ENCODE measurements at regions not wholly inside any gene's neighbourhood (a gene's known extent, or its start where the extent isn't known, plus 50 kb on each side); places are given as distances from the start of the nearest gene placed in this dataset.
"Not testable (repeated sequence)": the region's sequence is repeated elsewhere in the genome, so short reads cannot be mapped to it uniquely, and the experiment has no call there.

DNA sequence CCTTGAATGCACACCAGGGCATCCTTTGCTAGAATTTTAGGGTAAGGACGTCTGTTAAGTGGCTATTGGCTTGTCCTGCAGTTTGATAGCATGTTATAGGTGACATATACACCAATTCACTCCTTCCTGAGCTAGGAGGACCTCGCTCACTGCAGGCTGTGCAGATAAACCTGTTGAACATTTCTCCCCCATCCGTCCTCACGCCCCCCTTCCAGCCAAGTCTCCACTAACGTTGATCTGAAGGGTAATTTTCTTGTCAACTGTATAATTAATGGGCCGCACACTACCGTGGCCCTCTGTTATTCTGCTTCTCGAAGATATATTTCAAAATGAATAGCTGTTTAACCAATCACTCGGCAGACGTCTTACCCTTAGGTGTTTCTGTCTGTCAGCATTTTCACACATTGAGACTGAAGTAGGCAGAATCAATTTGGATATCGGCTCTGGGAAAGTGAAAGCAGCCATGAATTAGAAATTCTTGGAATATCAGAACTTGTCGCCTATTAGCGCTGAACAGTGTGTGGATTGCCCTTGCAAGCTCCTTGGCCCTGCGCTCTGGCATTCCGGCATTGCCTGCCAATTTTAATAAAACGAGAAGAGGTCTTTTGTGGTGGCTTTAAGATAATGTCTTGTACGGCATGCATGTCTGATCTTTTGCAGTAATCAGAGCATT is 905.3 kb downstream of the TYW1 start:
- Histone ChIP-seq H3K27ac (no peak overlapping the region), H3K4me3 (peak overlapping the region; percentile 25), H3K27me3 (replicated peaks; ENCODE audit: insufficient read depth) (no peaks in the 10 kb centered on the region), H3K9me3 (no peaks in the 10 kb centered on the region), H3K4me1 (ENCODE audit: control insufficient read depth in 1 of 2, low read depth in 2 of 2) (no peaks in the 10 kb centered on the region), H3K36me3 (no peaks in the 10 kb centered on the region)
- TF ChIP-seq, protein P1, sequence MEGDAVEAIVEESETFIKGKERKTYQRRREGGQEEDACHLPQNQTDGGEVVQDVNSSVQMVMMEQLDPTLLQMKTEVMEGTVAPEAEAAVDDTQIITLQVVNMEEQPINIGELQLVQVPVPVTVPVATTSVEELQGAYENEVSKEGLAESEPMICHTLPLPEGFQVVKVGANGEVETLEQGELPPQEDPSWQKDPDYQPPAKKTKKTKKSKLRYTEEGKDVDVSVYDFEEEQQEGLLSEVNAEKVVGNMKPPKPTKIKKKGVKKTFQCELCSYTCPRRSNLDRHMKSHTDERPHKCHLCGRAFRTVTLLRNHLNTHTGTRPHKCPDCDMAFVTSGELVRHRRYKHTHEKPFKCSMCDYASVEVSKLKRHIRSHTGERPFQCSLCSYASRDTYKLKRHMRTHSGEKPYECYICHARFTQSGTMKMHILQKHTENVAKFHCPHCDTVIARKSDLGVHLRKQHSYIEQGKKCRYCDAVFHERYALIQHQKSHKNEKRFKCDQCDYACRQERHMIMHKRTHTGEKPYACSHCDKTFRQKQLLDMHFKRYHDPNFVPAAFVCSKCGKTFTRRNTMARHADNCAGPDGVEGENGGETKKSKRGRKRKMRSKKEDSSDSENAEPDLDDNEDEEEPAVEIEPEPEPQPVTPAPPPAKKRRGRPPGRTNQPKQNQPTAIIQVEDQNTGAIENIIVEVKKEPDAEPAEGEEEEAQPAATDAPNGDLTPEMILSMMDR (IDR thresholded peaks at IDR 0.05) = no peak
- ATAC-seq (ENCODE audit: insufficient number of reproducible peaks, low FRiP score, low read depth) = no peak
- no peak for DNase-seq (ENCODE audit: low spot score)

DNA sequence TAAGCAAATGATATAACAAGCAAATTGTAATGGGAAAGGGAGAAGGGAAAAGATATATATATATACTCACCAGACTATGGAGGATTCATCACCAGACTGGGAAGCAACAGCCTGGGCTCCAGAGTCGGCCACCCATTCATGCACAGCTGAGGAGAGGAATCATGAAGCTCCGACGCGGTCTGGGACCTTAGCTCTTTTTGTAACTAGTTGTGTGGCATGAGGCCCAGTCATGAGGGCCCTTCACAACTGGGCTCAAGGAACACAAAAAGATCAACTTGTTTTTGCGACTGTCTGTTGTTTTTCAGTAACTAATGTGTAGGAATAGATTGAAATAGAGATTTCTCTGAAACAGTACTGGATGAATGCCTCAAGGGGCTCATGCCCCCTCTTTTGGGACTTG is 911.2 kb downstream of the TYW1 start:
- H3K4me3 ChIP-seq = no peak overlapping the region
- no peak overlapping the region for H3K27ac ChIP-seq
- no peak for DNase-seq (ENCODE audit: low spot score)
- TF ChIP-seq, protein P1 (IDR thresholded peaks at IDR 0.05) = no peak
- no peaks in the 10 kb centered on the region for H3K36me3 ChIP-seq
- no peak for ATAC-seq (ENCODE audit: insufficient number of reproducible peaks, low FRiP score, low read depth)
- H3K4me1 ChIP-seq (ENCODE audit: control insufficient read depth in 1 of 2, low read depth in 2 of 2) = no peaks in the 10 kb centered on the region
- no peaks in the 10 kb centered on the region for H3K9me3 ChIP-seq
- H3K27me3 ChIP-seq (replicated peaks; ENCODE audit: insufficient read depth) = no peaks in the 10 kb centered on the region

DNA sequence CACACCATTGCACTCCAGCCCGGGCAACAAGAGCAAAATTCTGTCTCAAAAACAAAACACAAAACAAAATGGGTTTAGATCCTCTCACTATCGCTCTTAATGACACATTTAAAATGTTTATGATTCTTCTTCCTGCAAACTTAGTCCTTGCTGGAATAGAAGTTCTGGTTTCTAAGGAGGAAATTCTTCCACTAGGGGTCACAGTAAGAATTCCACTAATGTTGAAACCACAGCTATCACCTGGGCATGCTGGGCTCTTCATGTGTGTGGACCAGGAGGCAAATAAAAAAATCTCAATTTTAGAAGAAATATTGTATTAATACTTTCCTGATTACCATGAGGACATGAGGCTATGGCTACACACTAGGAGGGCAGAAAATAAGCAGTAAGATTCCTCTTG is 915.8 kb downstream of the TYW1 start:
- ATAC-seq (ENCODE audit: insufficient number of reproducible peaks, low FRiP score, low read depth) = no peak
- Histone ChIP-seq H3K27me3 (replicated peaks; ENCODE audit: insufficient read depth) (no peaks in the 10 kb centered on the region), H3K36me3 (no peaks in the 10 kb centered on the region), H3K27ac (no peak overlapping the region), H3K4me1 (ENCODE audit: control insufficient read depth in 1 of 2, low read depth in 2 of 2) (no peaks in the 10 kb centered on the region), H3K9me3 (no peaks in the 10 kb centered on the region), H3K4me3 (no peak overlapping the region)
- TF ChIP-seq, protein P1 (IDR thresholded peaks at IDR 0.05) = no peak
- no peak for DNase-seq (ENCODE audit: low spot score)

DNA sequence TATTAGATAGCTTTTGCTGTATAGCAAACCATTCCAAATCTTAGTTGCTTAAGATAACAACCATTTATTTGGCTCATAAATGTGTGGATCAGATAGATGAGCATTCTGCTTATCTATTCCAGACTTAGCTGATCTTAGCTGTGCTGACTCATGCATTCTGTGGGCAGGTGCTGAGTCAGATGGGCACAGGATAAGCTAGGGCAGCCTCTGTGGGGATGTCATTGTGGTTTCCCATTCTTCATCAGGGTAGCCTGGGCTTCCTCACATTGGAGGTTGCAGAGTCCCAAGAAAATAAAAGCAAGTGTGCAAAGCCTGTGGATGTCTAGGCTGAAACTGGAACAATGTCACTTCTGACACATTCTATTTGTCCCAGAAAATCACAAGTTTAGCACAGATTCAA is 917.0 kb downstream of the TYW1 start:
- Histone ChIP-seq H3K4me1 (ENCODE audit: control insufficient read depth in 1 of 2, low read depth in 2 of 2) (no peaks in the 10 kb centered on the region), H3K36me3 (no peaks in the 10 kb centered on the region), H3K4me3 (no peak overlapping the region), H3K9me3 (peaks cover 3% of the 10 kb centered on the region), H3K27me3 (replicated peaks; ENCODE audit: insufficient read depth) (no peaks in the 10 kb centered on the region), H3K27ac (no peak overlapping the region)
- TF ChIP-seq, protein P1 (IDR thresholded peaks at IDR 0.05) = no peak
- ATAC-seq (ENCODE audit: insufficient number of reproducible peaks, low FRiP score, low read depth) (no peak), DNase-seq (ENCODE audit: low spot score) (no peak)

DNA sequence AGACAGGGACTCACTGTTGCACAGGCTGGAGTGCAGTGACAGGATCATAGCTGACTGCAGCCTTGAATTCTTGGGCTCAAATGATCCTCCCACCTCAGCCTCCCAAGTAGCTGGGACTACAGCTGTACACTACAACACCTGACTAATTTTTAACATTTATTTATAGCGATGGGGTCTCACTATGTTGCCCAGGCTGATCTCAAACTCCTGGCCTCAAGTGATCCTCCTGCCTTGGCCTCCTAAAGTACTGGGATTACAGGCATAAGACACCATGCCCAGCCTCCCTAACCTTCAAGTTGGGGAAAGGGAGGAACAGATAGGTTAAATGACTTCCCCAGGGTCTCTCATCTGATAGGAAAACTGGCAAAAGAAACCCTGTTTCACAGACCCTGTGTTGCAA is 919.5 kb downstream of the TYW1 start:
- ATAC-seq (ENCODE audit: insufficient number of reproducible peaks, low FRiP score, low read depth); H3K36me3 ChIP-seq: not testable (repeated sequence)

More for the DNA sequence above, 919.5 kb downstream of the TYW1 start:
- H3K9me3 ChIP-seq; H3K27ac ChIP-seq; DNase-seq (ENCODE audit: low spot score); H3K4me1 ChIP-seq (ENCODE audit: control insufficient read depth in 1 of 2, low read depth in 2 of 2); H3K4me3 ChIP-seq; H3K27me3 ChIP-seq (replicated peaks; ENCODE audit: insufficient read depth): not testable (repeated sequence)
